GM12878 (cell line): ENCODE measurements at regions not wholly inside any gene's neighbourhood (a gene's known extent, or its start where the extent isn't known, plus 50 kb on each side); places are given as distances from the start of the nearest gene placed in this dataset.

Source experiments
- ATAC-seq: fragments of 200-7000 bp; cut with Tn5 transposase; 3 replicates; pipeline ENCODE4 v1.9.1; 2020; ENCODE audit warnings: mild to moderate bottlenecking, moderate library complexity
- BruUV-seq: library from RNA; stranded (reverse); fragments of 400-500 nt; replicated peaks from 2 replicates; lab custom pipeline; 2021; lab: Mats Ljungman, UMichigan
- CTCF ChIA-PET: fragments of 300-600 bp; sonication (Branson Sonifier 250); formaldehyde crosslinking; extraction: SDS; loops from one replicate; lab custom pipeline; 2021; ENCODE audit warnings: inconsistent platforms; lab: Yijun Ruan, JAX
- POLR2A ChIA-PET: fragments of 350-600 bp; formaldehyde crosslinking; extraction: SDS; loops from one replicate; lab custom pipeline; 2021; ENCODE audit warnings: inconsistent platforms; lab: Charles Lee
- RAD21 ChIA-PET: fragments of 300-600 bp; sonication (Branson Sonifier 250); formaldehyde crosslinking; loops from one replicate; lab custom pipeline; 2023; ENCODE audit warnings: antibody characterized with exemption; ENCODE audit not compliant: unreplicated experiment; lab: Charles Lee
- SMC1A ChIA-PET: fragments of 300-600 bp; sonication (Branson Sonifier 250); formaldehyde crosslinking; loops from one replicate; lab custom pipeline; 2023; ENCODE audit not compliant: unreplicated experiment, uncharacterized antibody; lab: Charles Lee
- DNase-seq: peaks from one replicate; pipeline ENCODE4 v3.0.0-alpha.2; 2011; ENCODE audit warnings: low read depth, low spot score
- FAIRE-seq: peaks from 3 replicates; lab custom pipeline; 2011; peaks lifted over from hg19 to GRCh38; lab: Jason Lieb, UNC
- H2AFZ ChIP-seq: 2 replicates; pipeline ENCODE4 v1.6.0; 2011; ENCODE audit warnings: low read depth, low read length, control low read depth; ENCODE audit not compliant: control insufficient read depth
- H3K27ac ChIP-seq: 2 replicates; pipeline ENCODE4 v1.5.1; 2011; ENCODE audit warnings: control low read depth; ENCODE audit not compliant: control insufficient read depth, insufficient read depth
- H3K27me3 ChIP-seq, 2 experiments: replicated peaks in 1 of 2; 2 replicates each; pipeline versions ENCODE4 v1.6.0 to v1.6.1; 2011; ENCODE audit warnings: low read length in 1 of 2; ENCODE audit not compliant: control insufficient read depth in 2 of 2, insufficient read depth in 2 of 2
- H3K36me3 ChIP-seq, 2 experiments: 2 replicates each; pipeline ENCODE4 v1.5.1; 2011; ENCODE audit warnings: low read length in 1 of 2; ENCODE audit not compliant: control insufficient read depth in 2 of 2, insufficient read depth in 2 of 2
- H3K4me1 ChIP-seq: 2 replicates; pipeline ENCODE4 v1.6.1; 2011; ENCODE audit warnings: mild to moderate bottlenecking, low read length, moderate library complexity, mixed read lengths; ENCODE audit not compliant: control insufficient read depth, insufficient read depth
- H3K4me2 ChIP-seq: 2 replicates; pipeline ENCODE4 v1.6.0; 2011; ENCODE audit warnings: control low read depth; ENCODE audit not compliant: control insufficient read depth, insufficient read depth
- H3K4me3 ChIP-seq: fragments of 200-600 bp; sonication (generic); 2 replicates; pipeline ENCODE4 v1.5.1; 2016
- H3K79me2 ChIP-seq: 2 replicates; pipeline ENCODE4 v1.6.0; 2011; ENCODE audit warnings: low read length; ENCODE audit not compliant: control insufficient read depth, insufficient read depth
- H3K9ac ChIP-seq: 2 replicates; pipeline ENCODE4 v1.8.0; 2011; ENCODE audit warnings: low read length, control low read depth, mixed read lengths; ENCODE audit not compliant: control insufficient read depth, insufficient read depth
- H3K9me3 ChIP-seq: replicated peaks from 3 replicates; pipeline ENCODE4 v1.5.1; 2011; ENCODE audit warnings: mild to moderate bottlenecking, low read length; ENCODE audit not compliant: control insufficient read depth, insufficient read depth
- H4K20me1 ChIP-seq: 2 replicates; pipeline ENCODE4 v1.6.0; 2011; ENCODE audit not compliant: control insufficient read depth, insufficient read depth
- ASH2L ChIP-seq: fragments of 300-600, 200-600 bp; sonication (generic); IDR thresholded peaks from 2 replicates; pipeline ENCODE4 v1.6.1; 2017; ENCODE audit warnings: low read depth, mild to moderate bottlenecking, borderline replicate concordance
- BACH1 ChIP-seq: fragments of 450-650 bp; IDR thresholded peaks from 2 replicates; pipeline ENCODE4 v1.6.1; 2017; ENCODE audit warnings: mild to moderate bottlenecking, borderline replicate concordance
- CBX3 ChIP-seq: fragments of 200-600 bp; sonication (generic); IDR thresholded peaks from 2 replicates; pipeline ENCODE4 v1.6.1; 2016; ENCODE audit warnings: low read depth, borderline replicate concordance
- CTCF ChIP-seq, 3 experiments: IDR thresholded peaks in 2 of 3; conservative IDR thresholded peaks in 1 of 3; 2 replicates each; pipeline ENCODE4 v1.5.1; 2011; ENCODE audit warnings: low read depth in 3 of 3, low read length in 3 of 3, mild to moderate bottlenecking in 3 of 3, control low read depth in 2 of 3, moderate library complexity in 2 of 3, inconsistent platforms in 1 of 3, mixed read lengths in 1 of 3; ENCODE audit not compliant: control insufficient read depth in 2 of 3, insufficient read depth in 1 of 3; ENCODE audit errors: extremely low read depth in 1 of 3
- E2F4 ChIP-seq: IDR thresholded peaks from 2 replicates; pipeline ENCODE4 v1.6.1; 2012; ENCODE audit warnings: low read depth, low read length, improper control_type of control experiment
- EZH2 ChIP-seq: IDR thresholded peaks from 2 replicates; pipeline ENCODE4 v1.6.1; 2012; ENCODE audit warnings: low read depth, mild to moderate bottlenecking, control low read depth, inconsistent platforms, low read length, borderline replicate concordance; ENCODE audit not compliant: control insufficient read depth
- MEF2B ChIP-seq: fragments of 450-650 bp; IDR thresholded peaks from 2 replicates; pipeline ENCODE4 v1.6.1; 2018; ENCODE audit warnings: mild to moderate bottlenecking, moderate library complexity; ENCODE audit not compliant: partially characterized antibody, poor library complexity, severe bottlenecking
- MYB ChIP-seq: fragments of 150-350 bp; IDR thresholded peaks from 2 replicates; pipeline ENCODE4 v1.6.1; 2014; ENCODE audit warnings: mild to moderate bottlenecking, low read depth, low read length, borderline replicate concordance
- PKNOX1 ChIP-seq: fragments of 450-650 bp; IDR thresholded peaks from 2 replicates; pipeline ENCODE4 v1.6.1; 2016; ENCODE audit warnings: mild to moderate bottlenecking
- YY1 ChIP-seq: IDR thresholded peaks from 2 replicates; pipeline ENCODE4 v1.6.1; 2011; ENCODE audit warnings: low read depth, mild to moderate bottlenecking, low read length
- ZNF384 ChIP-seq: IDR thresholded peaks from 2 replicates; pipeline ENCODE4 v1.6.1; 2012; ENCODE audit warnings: low read depth, mild to moderate bottlenecking, low read length, improper control_type of control experiment, borderline replicate concordance
- WGBS: methylation state at CpG from one replicate; pipeline ENCODE4 v1.1.6; 2016; ENCODE audit warnings: low lambda C conversion rate; ENCODE audit not compliant: insufficient replicate concordance, insufficient coverage; ENCODE audit errors: missing lambda C conversion rate; 5-methylcytosine and 5-hydroxymethylcytosine counted together
- in situ Hi-C: fragments of 300-500 bp; cut with MboI; formaldehyde crosslinking; loops from 9 replicates; pipeline ENCODE4 v1.14.3; 2018; ENCODE audit warnings: mixed read lengths
- intact Hi-C: fragments of 100-400 bp; cut with micrococcal nuclease; formaldehyde crosslinking; loops from one replicate; pipeline ENCODE4 v1.14.2; 2022; ENCODE audit not compliant: unreplicated experiment

GRCh38 chr6:145073811-145074210 lies 661.5 kb downstream of the EPM2A start:
- H3K4me3 ChIP-seq: no peak overlapping the region
- 0% methylated on average over 2 of the region's 2 CpGs for WGBS
- H3K27me3 ChIP-seq: no peaks in the 10 kb centered on the region
- no peak overlapping the region for H3K4me2 ChIP-seq
- H3K27ac ChIP-seq: no peak overlapping the region
- in situ Hi-C loops: no loop called here
- H3K4me1 ChIP-seq: no peaks in the 10 kb centered on the region
- no peaks in the 10 kb centered on the region for H3K79me2 ChIP-seq
- no peak for TF ChIP-seq ZNF384
- TF ChIP-seq YY1: no peak
- TF ChIP-seq MEF2B: no peak
- no peak for TF ChIP-seq ASH2L
- no peak for TF ChIP-seq CTCF (IDR thresholded peaks at IDR 0.05 in 2 of 3, conservative IDR thresholded peaks at IDR 0.05 in 1 of 3; ENCODE audit: control insufficient read depth in 2 of 3, extremely low read depth in 1 of 3, insufficient read depth in 1 of 3, low read depth in 3 of 3, low read length in 3 of 3)
- no peak for TF ChIP-seq MYB
- no peak for TF ChIP-seq PKNOX1
- TF ChIP-seq E2F4: no peak
- TF ChIP-seq EZH2: no peak
- no peak for TF ChIP-seq BACH1
- TF ChIP-seq CBX3: no peak
- TF ChIP-seq, all 136 proteins: peak for 0
- no peak for DNase-seq
- ATAC-seq: no peak
- no peak overlapping the region for H2AFZ ChIP-seq
- CTCF ChIA-PET: no interaction called here
- FAIRE-seq: no peak
- no peaks in the 10 kb centered on the region for H3K36me3 ChIP-seq
- SMC1A ChIA-PET: no interaction called here
- H3K9ac ChIP-seq: no peak overlapping the region
- intact Hi-C loops: no loop called here
- no TSS peak for BruUV-seq
- H3K9me3 ChIP-seq: no peaks in the 10 kb centered on the region
- RAD21 ChIA-PET: no interaction called here
- H4K20me1 ChIP-seq: no peaks in the 10 kb centered on the region
- POLR2A ChIA-PET: no interaction called here
